GM19463 (cell line): ENCODE measurements at regions not wholly inside any gene's neighbourhood (a gene's known extent, or its start where the extent isn't known, plus 50 kb on each side); places are given as distances from the start of the nearest gene placed in this dataset.

Experiments
- ATAC-seq: cut with Tn5 transposase; IDR thresholded peaks from one replicate; pipeline ENCODE4 v1.9.1; 2021; ENCODE audit warnings: mild to moderate bottlenecking, moderate library complexity; ENCODE audit not compliant: unreplicated experiment

GRCh38 chr2:144896341-144896740 lies 376.4 kb upstream of the ZEB2 start:
- ATAC-seq, result no peak

GRCh38 chr2:144894612-144895599 lies 375.0 kb upstream of the ZEB2 start:
- ATAC-seq, result no peak

GRCh38 chr2:144893464-144893863 lies 373.5 kb upstream of the ZEB2 start:
- no peak for ATAC-seq

DNA sequence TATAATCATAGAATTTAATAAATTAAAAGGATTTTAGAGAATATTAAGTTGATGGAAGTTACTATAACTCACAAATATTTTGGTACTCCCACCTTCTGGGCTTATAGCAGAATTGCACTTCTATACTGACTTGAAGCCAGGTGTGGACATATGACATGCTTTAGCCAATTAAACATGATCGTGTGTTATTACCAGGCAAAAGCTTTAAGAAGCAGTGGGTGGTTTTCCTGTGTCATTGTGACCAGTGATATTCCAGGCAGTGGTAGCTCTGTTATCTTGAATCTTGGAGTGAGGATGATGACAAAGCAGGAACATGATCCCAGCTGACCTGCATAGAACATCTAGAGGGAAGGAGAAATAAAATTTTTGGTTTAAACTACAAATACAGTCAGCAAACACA lies 370.9 kb upstream of the ZEB2 start:
- no peak for ATAC-seq

GRCh38 chr2:144889348-144889747 lies 369.4 kb upstream of the ZEB2 start:
- no peak for ATAC-seq

GRCh38 chr2:144886862-144887261 lies 366.9 kb upstream of the ZEB2 start:
- ATAC-seq, result no peak

- ATAC-seq, result no peak
Observed at GRCh38 chr2:144877893-144878292, 358.0 kb upstream of the ZEB2 start.

DNA sequence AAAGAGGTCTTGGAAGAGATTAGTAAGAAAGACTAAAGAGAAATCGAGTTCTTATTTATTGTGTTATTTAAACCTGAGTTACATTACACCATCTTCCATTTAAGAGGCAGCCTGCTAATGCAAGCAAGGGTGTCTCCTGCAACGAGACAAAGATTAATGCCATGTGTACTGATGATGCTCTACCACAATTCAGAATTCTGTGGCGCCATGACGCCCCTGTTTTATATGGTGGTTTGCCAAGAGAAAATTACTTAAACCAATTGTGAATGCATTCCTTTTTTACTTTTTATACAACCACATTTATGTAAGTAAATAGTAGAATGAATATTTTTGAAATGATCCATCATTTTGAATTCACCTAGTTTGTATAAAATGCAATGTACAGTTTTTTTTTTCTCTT lies 356.1 kb upstream of the ZEB2 start:
- no peak for ATAC-seq

- ATAC-seq, result no peak
Observed at GRCh38 chr2:144875290-144875969, 355.5 kb upstream of the ZEB2 start.

- ATAC-seq, result no peak
Observed at GRCh38 chr2:144865670-144866069, 345.8 kb upstream of the ZEB2 start.

- ATAC-seq, result no peak
Observed at GRCh38 chr2:144859716-144860115, 339.8 kb upstream of the ZEB2 start.

DNA sequence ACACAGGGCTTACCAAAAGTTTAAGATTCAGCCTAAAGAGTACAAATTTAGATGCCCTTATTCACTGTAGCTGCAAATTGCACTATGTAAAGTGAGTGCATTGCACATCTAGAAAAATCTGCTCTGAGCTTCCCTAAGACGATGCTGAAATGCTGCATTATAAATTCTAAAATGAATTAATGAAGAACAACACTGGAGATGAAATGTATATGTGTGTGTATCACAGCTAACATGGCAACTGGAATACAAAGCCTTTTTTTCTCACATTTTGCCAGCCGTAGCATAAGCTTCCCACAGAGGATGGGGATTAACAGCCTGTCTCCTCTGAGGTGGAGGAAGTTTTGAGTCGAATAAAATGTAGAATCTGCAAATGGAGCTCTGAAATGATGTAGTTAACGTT lies 338.3 kb upstream of the ZEB2 start:
- ATAC-seq, result no peak

DNA sequence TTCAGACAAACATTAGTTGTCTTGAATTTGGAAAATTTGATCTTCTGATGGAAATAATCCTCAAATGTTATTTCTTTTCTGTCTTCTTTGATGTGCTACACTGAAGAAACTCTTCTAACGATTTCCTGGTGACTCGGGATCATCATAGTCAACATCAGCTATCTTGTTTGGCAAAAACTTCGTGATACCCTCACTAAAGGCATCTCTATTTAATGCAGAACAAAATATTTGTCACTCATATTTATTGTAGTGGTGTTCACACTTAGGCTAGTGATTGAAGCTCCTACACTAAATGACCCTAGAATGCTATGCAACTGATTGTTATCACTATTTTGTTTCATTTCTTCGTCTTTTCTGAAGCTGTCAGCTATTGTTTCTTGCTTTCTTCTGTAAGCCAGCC lies 334.7 kb upstream of the ZEB2 start:
- no peak for ATAC-seq

DNA sequence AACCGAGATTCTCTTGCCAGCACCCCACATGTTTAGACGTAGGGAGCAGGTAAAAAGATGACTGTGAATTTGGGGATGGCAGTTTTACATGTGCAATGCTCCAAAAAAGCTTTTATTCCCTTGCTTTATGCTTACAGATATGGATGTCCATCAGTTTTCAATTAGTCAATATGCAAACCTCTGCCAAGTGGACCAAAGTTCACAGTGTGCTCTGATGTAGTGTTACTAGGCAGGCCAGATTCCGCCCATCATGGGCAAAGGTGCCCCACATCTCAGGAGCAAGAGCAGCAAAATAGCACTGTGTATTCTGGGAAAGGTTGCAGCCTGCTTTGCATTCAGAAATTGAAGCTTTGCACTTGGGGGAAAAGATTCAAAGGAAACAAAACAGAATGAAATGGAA lies 329.7 kb upstream of the ZEB2 start:
- ATAC-seq, result no peak

DNA sequence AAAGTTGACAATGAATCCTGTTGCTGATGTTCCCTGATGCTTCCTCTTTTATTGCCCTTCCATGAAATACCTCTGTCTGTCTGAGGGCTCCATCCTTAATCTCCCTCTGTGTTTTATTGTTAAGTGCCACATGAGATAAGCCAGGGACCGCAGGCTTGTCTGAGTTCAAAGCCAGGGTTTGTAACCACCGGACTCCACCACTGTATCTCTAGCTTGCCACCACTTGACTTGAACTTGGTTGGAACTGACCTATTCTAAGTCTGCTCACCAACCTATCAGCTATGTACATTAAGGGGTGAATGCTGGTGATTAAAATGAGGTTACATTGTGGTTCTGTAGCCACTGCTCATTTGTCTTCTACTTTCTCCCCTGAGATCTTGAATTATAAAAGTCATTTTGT lies 328.5 kb upstream of the ZEB2 start:
- ATAC-seq, result no peak

DNA sequence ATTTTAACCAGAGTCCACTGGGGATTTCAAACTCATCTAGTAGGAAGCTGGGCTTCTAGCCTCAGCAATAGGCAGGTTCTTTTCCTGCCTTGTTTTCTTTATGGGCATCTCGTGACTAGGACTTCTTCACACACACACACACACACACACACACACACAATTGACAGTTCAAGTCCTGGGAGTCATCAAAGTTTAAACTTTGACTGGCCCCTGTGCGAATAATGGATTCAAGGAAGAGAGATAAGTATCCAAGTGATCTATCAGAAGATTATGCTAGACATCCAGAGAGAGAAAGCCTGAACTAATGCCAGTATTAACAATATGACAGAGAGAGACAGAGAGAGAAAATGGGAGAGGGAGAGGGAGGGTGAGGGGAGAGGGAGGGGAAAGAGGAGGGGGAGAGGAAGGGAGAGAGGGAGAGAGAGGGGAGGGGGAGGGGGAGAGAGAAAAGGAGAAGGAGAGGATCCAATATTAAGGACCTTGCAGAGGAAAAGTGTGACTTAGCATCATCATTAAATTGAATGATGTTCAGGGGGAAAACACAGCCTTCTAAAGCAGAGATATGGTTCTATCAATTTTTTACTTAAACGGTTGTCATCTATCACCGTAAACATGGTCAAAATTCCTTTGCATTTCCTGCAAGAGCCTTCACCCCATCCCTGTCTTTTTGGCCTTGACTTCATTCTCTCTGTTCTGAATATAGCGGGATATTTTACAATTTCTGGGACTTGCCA lies 327.6 kb upstream of the ZEB2 start:
- no peak for ATAC-seq

- ATAC-seq, result no peak
Observed at GRCh38 chr2:144836635-144837350, 316.9 kb upstream of the ZEB2 start.

DNA sequence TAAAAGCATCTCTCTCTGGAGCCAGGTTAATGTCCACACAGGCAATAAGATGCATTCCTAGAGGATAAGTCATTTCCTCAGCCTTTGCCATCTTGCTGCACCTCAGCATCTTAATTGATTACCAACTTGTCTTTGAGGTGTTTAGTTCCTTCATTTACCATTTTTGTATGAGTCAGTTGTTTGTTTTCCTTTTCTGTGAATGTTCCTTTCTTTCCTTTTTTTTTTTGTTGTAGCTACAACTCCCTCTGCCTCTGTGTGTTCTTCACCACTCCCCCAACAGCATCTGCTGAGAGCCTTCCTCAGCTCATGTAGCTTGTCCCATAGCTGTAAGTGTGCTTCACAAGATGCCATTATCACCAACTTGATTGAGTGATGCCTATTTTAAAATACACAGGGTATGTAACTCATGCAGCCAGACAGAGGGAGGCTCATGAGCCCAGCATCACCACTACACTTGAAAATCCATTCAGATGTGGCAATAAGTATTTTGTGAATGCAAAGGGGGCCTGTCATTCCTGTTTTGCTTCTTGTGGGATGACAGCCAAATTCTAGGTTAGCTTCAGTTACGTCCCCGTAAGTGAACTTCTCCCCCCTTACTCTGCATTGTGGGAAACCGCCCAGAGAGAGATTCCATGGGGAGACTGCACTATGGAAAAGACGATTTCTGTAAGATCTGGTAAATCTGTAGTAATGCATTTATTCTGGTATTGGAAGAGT lies 315.9 kb upstream of the ZEB2 start:
- ATAC-seq, result no peak

- ATAC-seq, result no peak
Observed at GRCh38 chr2:144834998-144835633, 315.2 kb upstream of the ZEB2 start.

- ATAC-seq, result no peak
Observed at GRCh38 chr2:144834363-144834762, 314.4 kb upstream of the ZEB2 start.
